Astrocyte (in vitro differentiated cells and primary cell): ENCODE measurements at regions not wholly inside any gene's neighbourhood (a gene's known extent, or its start where the extent isn't known, plus 50 kb on each side); places are given as distances from the start of the nearest gene placed in this dataset.

Experiments
- CTCF ChIP-seq: IDR thresholded peaks from 2 replicates; pipeline ENCODE4 v1.5.1; 2011; ENCODE audit warnings: low read depth, mild to moderate bottlenecking, inconsistent platforms, low read length, moderate library complexity; ENCODE audit not compliant: insufficient read depth
- EZH2 ChIP-seq: IDR thresholded peaks from 2 replicates; pipeline ENCODE4 v1.6.1; 2012; ENCODE audit warnings: mild to moderate bottlenecking, low read length, inconsistent platforms; ENCODE audit not compliant: insufficient read depth

GRCh38 chr5:54621048-54621447 lies 103.5 kb downstream of the SNX18 start:
- TF ChIP-seq CTCF, result no peak
- no peak for TF ChIP-seq EZH2
